Esophagus muscularis mucosa (tissue), 3 donors: ENCODE measurements at regions not wholly inside any gene's neighbourhood (a gene's known extent, or its start where the extent isn't known, plus 50 kb on each side); places are given as distances from the start of the nearest gene placed in this dataset.

Experiments
- CTCF ChIP-seq, 3 experiments: fragments of 200-600 bp in 2 of 3; fragments of 450-650 bp in 1 of 3; sonication (generic) in 2 of 3; IDR thresholded peaks; one replicate each; pipeline ENCODE4 v1.5.1; 2017 to 2019; ENCODE audit warnings: antibody characterized with exemption in 3 of 3, mild to moderate bottlenecking in 2 of 3, moderate library complexity in 1 of 3
- POLR2A ChIP-seq: fragments of 450-650 bp; IDR thresholded peaks from one replicate; pipeline ENCODE4 v1.6.1; 2017; ENCODE audit warnings: antibody characterized with exemption, moderate library complexity, mild to moderate bottlenecking, low read depth

GRCh38 chr16:35452471-35452870 is 1993.1 kb downstream of the TP53TG3F start:
- TF ChIP-seq POLR2A: no peak
- TF ChIP-seq CTCF (IDR thresholded peaks at IDR 0.05): no peak
